A673 (cell line): ENCODE measurements at regions not wholly inside any gene's neighbourhood (a gene's known extent, or its start where the extent isn't known, plus 50 kb on each side); places are given as distances from the start of the nearest gene placed in this dataset.

Source experiments
- EZH2 ChIP-seq: fragments of 200-600 bp; sonication (generic); IDR thresholded peaks from 2 replicates; pipeline ENCODE4 v1.6.1; 2017; ENCODE audit warnings: borderline replicate concordance, low read depth, mild to moderate bottlenecking, mixed read lengths, antibody characterized with exemption, low read length; ENCODE audit not compliant: poor library complexity, severe bottlenecking
- TF ChIP-seq, protein P1 (sequence below): fragments of 300-800, 200-600 bp; sonication (generic); conservative IDR thresholded peaks from 2 replicates; pipeline ENCODE4 v1.5.1; 2017; ENCODE audit warnings: low read depth, mild to moderate bottlenecking, antibody characterized with exemption, low read length, moderate library complexity, mixed read lengths

- TF ChIP-seq, protein P1, sequence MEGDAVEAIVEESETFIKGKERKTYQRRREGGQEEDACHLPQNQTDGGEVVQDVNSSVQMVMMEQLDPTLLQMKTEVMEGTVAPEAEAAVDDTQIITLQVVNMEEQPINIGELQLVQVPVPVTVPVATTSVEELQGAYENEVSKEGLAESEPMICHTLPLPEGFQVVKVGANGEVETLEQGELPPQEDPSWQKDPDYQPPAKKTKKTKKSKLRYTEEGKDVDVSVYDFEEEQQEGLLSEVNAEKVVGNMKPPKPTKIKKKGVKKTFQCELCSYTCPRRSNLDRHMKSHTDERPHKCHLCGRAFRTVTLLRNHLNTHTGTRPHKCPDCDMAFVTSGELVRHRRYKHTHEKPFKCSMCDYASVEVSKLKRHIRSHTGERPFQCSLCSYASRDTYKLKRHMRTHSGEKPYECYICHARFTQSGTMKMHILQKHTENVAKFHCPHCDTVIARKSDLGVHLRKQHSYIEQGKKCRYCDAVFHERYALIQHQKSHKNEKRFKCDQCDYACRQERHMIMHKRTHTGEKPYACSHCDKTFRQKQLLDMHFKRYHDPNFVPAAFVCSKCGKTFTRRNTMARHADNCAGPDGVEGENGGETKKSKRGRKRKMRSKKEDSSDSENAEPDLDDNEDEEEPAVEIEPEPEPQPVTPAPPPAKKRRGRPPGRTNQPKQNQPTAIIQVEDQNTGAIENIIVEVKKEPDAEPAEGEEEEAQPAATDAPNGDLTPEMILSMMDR = no peak
- no peak for TF ChIP-seq EZH2
Measured at GRCh38 chr13:61900033-61900432, 484.4 kb upstream of the PCDH20 start.
